HG02885 (cell line): ENCODE measurements at regions not wholly inside any gene's neighbourhood (a gene's known extent, or its start where the extent isn't known, plus 50 kb on each side); places are given as distances from the start of the nearest gene placed in this dataset.

Experiments used
- ATAC-seq: cut with Tn5 transposase; IDR thresholded peaks from one replicate; pipeline ENCODE4 v1.9.1; 2021; ENCODE audit warnings: mild to moderate bottlenecking; ENCODE audit not compliant: unreplicated experiment, poor library complexity

- ATAC-seq: no peak
These were observed 287.9 kb downstream of the SMARCA2 start for GRCh38 chr9:2303056-2303455.

DNA sequence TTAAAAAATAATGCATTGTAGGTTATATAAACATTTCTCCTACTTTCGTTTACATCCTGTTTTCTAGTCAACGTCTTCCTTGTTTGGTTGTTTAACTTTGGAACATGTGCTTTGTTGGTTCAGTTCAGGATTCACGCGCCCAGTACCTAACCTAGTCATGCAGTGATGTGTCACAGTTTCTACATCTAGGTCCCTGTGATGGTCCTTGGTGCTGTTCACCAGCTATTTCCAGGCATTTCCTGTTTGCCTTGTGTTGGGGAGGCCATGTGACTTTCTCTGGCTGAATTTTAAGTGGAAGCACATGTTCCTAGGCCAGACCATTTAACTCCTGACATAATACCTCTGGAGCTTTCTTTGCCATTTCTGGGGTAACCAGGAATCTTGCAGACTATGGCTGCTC is 292.3 kb downstream of the SMARCA2 start:
- no peak for ATAC-seq

- ATAC-seq: no peak
These were observed 296.8 kb downstream of the SMARCA2 start for GRCh38 chr9:2311920-2312319.

DNA sequence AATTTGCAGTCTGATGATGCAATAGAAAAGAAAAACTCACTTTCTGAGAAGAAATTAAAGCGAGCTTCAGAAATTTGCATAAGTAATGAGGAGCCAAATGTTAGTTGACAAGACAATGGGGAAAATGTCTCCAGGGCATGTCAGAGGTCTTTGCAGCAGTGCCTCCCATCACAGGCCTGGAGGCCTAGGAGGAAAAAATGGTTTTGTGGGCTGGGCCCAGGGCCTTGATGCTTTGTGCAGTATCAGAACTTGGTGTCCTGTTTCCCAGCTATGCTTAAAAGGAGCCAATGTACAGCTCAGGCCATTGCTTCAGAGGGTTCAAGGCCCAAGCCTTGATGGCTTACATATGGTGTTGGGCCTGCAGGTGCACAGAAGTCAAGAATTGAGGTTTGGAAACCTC is 298.4 kb downstream of the SMARCA2 start:
- no peak for ATAC-seq

DNA sequence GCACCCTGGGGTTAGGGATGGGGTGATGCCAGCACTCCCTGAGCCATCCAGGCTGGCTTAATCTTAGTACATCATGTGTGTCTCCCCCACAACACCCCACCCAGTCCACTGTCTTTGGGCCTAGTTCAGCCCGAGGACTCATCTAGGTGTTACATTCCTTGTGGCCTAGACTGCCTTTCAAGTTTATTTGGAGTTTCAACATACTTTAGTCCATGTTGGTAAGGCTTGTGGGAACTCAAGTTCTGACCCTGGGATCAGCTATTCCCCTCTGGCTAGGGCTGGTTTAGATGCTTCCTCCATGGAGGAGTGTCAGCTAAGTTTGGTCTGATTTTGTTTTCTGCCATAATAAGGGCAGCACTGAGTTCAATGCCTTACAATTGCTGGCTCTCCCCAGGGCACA is 302.4 kb downstream of the SMARCA2 start:
- ATAC-seq: no peak

GRCh38 chr9:2319421-2319820 is 302.2 kb upstream of the VLDLR start:
- ATAC-seq: no peak

DNA sequence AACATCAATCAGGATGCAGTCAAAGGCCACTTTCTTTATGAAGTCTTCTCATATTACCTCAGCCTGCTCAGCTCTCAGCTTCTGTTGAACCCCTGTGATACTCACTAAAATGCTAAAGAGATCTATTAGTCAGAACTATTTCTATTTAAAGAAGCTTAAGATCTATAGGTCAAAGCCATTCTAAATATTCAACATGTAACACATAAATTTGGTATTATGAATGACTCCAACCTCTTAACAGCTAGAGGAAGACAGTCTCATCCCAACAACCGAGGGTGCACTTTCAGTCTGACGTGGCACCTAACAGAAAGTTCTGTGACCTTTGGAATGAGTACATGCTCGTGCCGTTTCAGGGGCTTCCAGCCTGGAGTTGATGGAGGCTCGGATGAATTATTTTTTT is 301.5 kb upstream of the VLDLR start:
- no peak for ATAC-seq

DNA sequence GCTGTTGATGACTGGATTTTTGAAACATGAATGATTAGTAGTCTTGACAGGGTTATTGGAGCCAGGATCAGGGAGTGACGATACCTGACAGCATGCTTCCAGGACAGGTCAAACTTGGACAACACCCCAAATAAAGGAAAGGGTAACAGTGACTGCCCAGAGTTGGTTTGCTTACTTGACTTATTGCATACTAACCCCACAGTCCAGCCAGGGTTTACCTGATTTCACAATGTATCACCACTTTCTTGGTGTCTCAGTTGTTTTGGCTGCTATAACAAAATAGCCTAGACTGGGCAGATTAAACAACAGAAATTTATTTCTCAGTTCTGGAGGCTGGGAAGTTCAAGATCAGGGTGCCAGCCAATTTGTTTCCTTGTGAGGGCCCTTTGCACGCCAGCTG is 301.0 kb upstream of the VLDLR start:
- ATAC-seq: no peak

DNA sequence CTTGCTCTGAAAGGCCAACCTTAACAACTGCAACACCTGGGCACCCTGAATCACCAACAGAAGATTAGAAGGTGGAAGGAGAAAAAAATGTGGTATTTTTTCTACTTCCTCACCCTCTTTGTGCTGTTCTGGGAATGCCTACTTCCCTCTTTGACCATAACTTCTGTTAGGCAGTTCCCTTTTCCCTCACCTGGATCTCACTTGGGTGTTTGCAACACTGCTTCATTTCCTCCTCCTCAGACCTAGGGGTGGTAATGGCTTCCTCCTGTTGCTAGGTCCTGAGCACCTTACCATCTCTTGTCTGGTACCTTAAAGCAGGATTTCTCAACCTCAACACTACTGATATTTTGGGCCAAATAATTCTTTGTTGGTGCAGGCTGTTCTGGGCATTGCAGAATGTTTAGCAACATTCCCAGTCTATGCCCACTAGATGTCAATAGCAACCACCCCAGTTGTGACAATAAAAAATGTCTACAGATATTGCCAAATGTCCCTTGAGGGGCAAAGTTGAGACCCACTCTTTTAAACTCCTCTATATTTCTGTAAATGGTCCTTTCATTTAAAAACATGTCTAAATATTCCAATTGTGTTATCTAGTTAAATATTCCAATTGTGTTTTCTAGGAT is 300.0 kb upstream of the VLDLR start:
- no peak for ATAC-seq

GRCh38 chr9:2324742-2325141 is 296.8 kb upstream of the VLDLR start:
- ATAC-seq: no peak

DNA sequence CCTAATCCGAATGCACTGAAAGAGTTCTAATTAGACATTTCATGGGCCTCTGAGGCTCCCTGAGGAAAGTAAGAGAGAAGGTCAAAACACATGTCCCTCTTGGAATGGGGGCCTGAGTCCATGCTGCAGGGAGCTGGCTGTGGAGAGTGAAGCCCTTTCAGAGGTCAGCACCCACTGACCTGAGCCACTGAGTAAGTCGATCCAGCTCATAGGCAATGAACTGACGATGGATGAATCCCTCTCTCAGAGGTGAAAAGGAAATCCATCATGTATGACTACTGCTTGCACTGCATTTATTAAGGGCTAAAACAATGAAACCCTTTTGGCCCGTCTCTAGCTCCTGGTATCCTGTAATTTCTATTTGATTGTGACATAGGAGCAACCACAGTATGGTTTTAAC is 288.9 kb upstream of the VLDLR start:
- no peak for ATAC-seq

DNA sequence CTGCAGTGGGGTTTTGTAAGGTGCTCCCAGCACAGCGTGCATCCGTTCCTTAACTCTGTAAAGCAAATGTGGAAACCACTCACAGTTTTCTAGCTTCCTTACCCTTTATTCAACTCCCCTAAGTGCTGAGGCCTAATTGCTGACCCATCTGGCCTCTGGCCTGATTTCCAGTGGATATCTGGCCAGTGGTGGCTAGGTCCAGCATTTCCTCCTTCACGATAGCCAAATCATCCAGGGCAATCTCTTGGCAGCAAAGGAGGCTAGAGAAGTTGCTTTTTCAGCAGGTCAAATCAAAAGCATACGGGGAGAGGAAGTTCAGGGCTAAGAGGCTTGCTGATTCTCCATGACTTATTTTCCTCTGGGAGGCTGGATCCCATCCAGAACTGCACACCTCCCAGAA is 286.3 kb upstream of the VLDLR start:
- ATAC-seq: no peak

GRCh38 chr9:2336055-2336454 is 285.5 kb upstream of the VLDLR start:
- no peak for ATAC-seq

- no peak for ATAC-seq
These were observed 284.5 kb upstream of the VLDLR start for GRCh38 chr9:2337131-2337530.

DNA sequence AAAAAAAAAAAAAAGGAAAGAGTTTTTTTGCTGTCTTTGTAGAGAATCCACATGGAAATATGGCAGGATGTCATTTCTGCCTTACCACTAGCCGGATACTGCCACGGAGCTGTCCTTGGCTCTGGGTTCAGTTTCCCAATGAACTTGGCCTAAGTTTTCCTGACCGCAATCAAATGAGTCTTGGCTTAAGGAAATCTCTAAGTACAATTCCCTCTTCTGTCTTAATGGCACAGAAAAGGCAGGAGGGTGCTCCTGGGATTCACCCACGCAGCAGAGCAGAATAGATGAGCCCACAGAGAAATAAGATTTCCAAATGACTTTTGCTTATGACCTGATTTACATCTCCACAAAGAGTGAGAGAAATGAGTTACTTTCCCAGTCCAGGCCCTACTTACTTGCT is 284.0 kb upstream of the VLDLR start:
- no peak for ATAC-seq

DNA sequence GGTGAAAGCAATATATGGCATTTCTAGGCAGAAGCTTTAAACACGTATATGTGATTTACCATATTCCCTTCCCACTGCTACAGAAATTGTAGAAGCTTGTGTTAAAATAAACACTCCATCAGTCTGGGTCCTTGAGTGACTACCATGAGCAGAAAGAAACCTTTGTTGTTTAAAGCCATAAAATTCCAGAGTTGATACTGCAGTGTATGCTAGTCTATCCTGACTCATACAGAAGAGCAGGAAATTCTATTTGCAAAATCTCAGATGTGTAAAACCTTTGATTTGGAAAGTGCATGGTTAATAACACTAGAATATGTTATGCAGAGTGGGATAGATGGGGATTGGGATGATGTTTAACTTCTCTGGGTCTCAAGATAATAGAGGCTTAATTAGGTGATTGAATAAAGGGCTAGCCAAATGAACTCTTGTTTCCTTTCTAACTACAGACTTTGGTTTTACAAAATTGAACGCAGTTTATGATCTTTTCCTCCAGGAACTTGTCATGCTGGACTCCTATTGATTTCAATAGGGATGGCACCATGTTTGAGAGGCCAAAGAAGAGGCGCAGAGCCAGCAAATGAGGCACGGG is 282.7 kb upstream of the VLDLR start:
- no peak for ATAC-seq

DNA sequence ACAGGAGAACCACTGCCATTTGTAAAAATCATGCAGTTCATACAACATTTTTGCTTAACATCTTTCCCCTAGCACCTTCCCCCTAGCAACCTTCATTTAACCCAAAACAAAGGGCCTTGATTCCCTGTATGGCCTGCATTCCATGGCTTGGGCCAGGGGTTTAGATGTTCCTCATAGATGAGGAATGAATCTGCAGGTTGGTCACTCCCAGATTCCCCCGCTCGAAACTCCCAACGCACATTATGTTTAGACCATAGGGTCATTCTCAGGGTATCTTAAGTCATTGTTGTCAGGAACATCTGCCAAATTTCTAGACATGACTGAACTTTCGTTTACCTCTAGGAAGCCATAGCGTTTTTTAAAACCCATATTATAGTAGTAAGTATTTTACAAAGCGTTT is 282.2 kb upstream of the VLDLR start:
- ATAC-seq: no peak

GRCh38 chr9:2340046-2340760 is 281.4 kb upstream of the VLDLR start:
- ATAC-seq: no peak

DNA sequence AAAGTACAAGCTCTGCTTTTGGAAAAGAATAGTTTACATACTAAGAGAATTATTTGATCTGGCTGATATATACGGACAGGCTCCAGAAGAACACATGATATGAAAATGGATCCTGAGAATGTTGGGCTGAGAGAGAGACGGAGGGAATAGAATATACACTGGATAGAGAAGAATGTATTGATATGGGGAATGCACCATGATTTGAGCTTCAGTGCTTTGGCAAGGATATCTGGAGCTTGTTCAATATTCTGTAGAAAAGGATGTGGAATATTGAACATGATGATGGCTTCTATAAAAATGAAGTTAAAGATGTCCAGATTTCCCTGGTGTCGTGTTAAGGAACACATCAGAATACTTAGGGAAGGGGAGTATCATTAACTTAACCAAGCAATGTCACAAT is 280.5 kb upstream of the VLDLR start:
- ATAC-seq: no peak

GRCh38 chr9:2341956-2342355 is 279.6 kb upstream of the VLDLR start:
- ATAC-seq: no peak

DNA sequence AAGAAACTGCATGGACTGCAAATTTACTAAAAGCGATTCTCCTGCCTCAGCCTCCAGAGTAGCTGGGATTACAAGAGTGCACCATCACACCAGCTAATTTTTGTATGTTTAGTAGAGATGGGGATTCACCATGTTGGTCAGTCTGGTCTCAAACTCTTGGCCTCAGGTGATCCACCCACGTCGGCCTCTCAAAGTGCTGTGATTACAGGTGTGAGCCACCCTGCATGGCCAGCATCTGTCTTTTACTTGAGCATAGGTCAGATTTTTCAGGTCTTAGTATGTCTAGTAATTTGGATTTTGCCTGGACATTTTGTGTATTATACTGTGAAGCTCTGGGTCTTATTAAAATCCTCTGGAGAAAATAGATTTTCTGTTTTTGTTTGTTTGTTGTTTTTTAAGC is 277.8 kb upstream of the VLDLR start:
- ATAC-seq: no peak

DNA sequence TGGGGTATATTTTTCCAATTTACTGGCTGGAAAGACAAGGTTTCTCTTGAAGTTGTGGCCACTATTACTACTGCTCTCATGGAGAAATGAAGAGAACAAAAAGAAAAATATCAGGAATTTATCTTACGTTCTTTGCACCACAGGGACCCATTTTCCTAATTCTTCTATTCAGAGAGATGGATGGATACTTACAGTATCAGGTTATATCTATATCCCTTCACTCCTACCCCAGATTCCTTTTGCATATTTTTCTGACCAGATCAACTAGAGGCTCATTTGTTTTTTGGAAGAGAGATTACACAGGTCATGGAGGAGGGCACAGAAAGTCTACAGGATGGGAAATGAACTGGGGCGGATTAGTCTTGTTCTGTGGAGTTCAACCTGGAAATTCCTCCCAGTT is 277.2 kb upstream of the VLDLR start:
- ATAC-seq: no peak
